Aorta (tissue), 5 donors: ENCODE measurements at regions not wholly inside any gene's neighbourhood (a gene's known extent, or its start where the extent isn't known, plus 50 kb on each side); places are given as distances from the start of the nearest gene placed in this dataset.
"Not testable (repeated sequence)": the region's sequence is repeated elsewhere in the genome, so short reads cannot be mapped to it uniquely, and the experiment has no call there.

ENCODE experiments used
- ATAC-seq: fragments of 200-7000 bp; cut with Tn5 transposase; one replicate; pipeline ENCODE4 v1.9.1; 2022; ENCODE audit warnings: moderate library complexity; ENCODE audit not compliant: low FRiP score
- DNase-seq, 2 donors: peaks; one replicate each; pipeline ENCODE4 v3.0.0-alpha.2; 2020
- H3K27ac ChIP-seq, 2 donors: one replicate each; pipeline ENCODE4 v1.5.1; 2013; ENCODE audit warnings: low read length in 2 of 2, mild to moderate bottlenecking in 2 of 2, moderate library complexity in 2 of 2, control low read depth in 1 of 2, inconsistent platforms in 1 of 2, low read depth in 1 of 2
- H3K27me3 ChIP-seq, 2 donors: one replicate each; pipeline ENCODE4 v1.6.1; 2013; ENCODE audit warnings: control low read depth in 1 of 2, low read length in 1 of 2, mild to moderate bottlenecking in 1 of 2, moderate library complexity in 1 of 2; ENCODE audit not compliant: insufficient read depth in 2 of 2, control insufficient read depth in 1 of 2
- H3K36me3 ChIP-seq, 2 donors: one replicate each; pipeline ENCODE4 v1.6.1; 2013; ENCODE audit warnings: control low read depth in 1 of 2, low read length in 1 of 2, mild to moderate bottlenecking in 1 of 2; ENCODE audit not compliant: insufficient read depth in 2 of 2, control insufficient read depth in 1 of 2
- H3K4me1 ChIP-seq, 2 donors: one replicate each; pipeline ENCODE4 v1.6.1; 2013; ENCODE audit warnings: low read length in 2 of 2, control low read depth in 1 of 2, mild to moderate bottlenecking in 1 of 2, moderate library complexity in 1 of 2; ENCODE audit not compliant: insufficient read depth in 2 of 2, control insufficient read depth in 1 of 2
- H3K4me3 ChIP-seq, 2 donors: one replicate each; pipeline ENCODE4 v1.5.1; 2013; ENCODE audit warnings: low read length in 2 of 2, control low read depth in 1 of 2, mild to moderate bottlenecking in 1 of 2
- H3K9me3 ChIP-seq: one replicate; pipeline ENCODE4 v1.6.1; 2013; ENCODE audit warnings: mild to moderate bottlenecking, low read length; ENCODE audit not compliant: control insufficient read depth
- WGBS, 2 donors: extraction: QIAGEN DNeasy Blood & Tissue Kit; methylation state at CpG; one replicate each; pipeline ENCODE4 v1.1.7; 2013; 5-methylcytosine and 5-hydroxymethylcytosine counted together
- intact Hi-C, 2 donors: fragments of 100-400 bp; cut with DNase I; formaldehyde crosslinking; loops; one replicate each; pipeline versions ENCODE4 v1.14.2 to v1.15.0; 2022
- donor health status: healthy with polysubstance abuse.
- donor health status: Bipolar disorder and iron deficiency.
- donor health status: DM: no; HTN: no; CAD: no.
- donor health status: DM: no; HTN: no; CAD: no.
- donor health status: DM: yes; HTN: yes; CAD: no.

- H3K36me3 ChIP-seq, intact Hi-C loops, H3K4me1 ChIP-seq, DNase-seq, H3K27ac ChIP-seq, H3K4me3 ChIP-seq, ATAC-seq, H3K9me3 ChIP-seq, H3K27me3 ChIP-seq: not testable (repeated sequence)
- WGBS, 2 donors: 90 to 92% methylated on average over 8 of the region's 8 CpGs
Measured at GRCh38 chr9:30107134-30107533, 2277.3 kb upstream of the ACO1 start.

- intact Hi-C loops: no loop called here
- 67 to 78% methylated on average over 3 of the region's 3 CpGs for WGBS, 2 donors
- Histone ChIP-seq H3K27ac (no peak overlapping the region), H3K9me3 (no peaks in the 10 kb centered on the region), H3K27me3 (no peaks in the 10 kb centered on the region), H3K4me1 (no peaks in the 10 kb centered on the region), H3K4me3 (no peak overlapping the region), H3K36me3 (no peaks in the 10 kb centered on the region)
- ATAC-seq (no peak), DNase-seq (no peak)
Measured at GRCh38 chr9:30116673-30117217, 2267.7 kb upstream of the ACO1 start.

GRCh38 chr9:30120666-30121065, 2263.8 kb upstream of the ACO1 start:
- no peak for ATAC-seq
- H3K4me1 ChIP-seq: no peaks in the 10 kb centered on the region

GRCh38 chr9:30121611-30122010, 2262.8 kb upstream of the ACO1 start:
- H3K4me3 ChIP-seq: no peak overlapping the region
- no peaks in the 10 kb centered on the region for H3K9me3 ChIP-seq
- no peaks in the 10 kb centered on the region for H3K27me3 ChIP-seq
- DNase-seq: no peak
- intact Hi-C loops: no loop called here
- no peak overlapping the region for H3K27ac ChIP-seq
- WGBS, 2 donors: 87 to 89% methylated on average over 4 of the region's 4 CpGs
- no peak for ATAC-seq
- H3K4me1 ChIP-seq: no peaks in the 10 kb centered on the region
- H3K36me3 ChIP-seq: no peaks in the 10 kb centered on the region

More at GRCh38 chr9:30120666-30121065, 2263.8 kb upstream of the ACO1 start:
- 62 to 70% methylated on average over 5 of the region's 5 CpGs for WGBS, 2 donors
- H3K9me3 ChIP-seq: no peaks in the 10 kb centered on the region
- no peaks in the 10 kb centered on the region for H3K27me3 ChIP-seq
- no peak overlapping the region for H3K4me3 ChIP-seq
- intact Hi-C loops: no loop called here
- H3K27ac ChIP-seq: no peak overlapping the region
- no peak for DNase-seq
- no peaks in the 10 kb centered on the region for H3K36me3 ChIP-seq

- DNase-seq: no peak
- H3K4me3 ChIP-seq: no peak overlapping the region
- no peak for ATAC-seq
- H3K4me1 ChIP-seq: no peaks in the 10 kb centered on the region
- no peaks in the 10 kb centered on the region for H3K27me3 ChIP-seq
- H3K36me3 ChIP-seq: no peaks in the 10 kb centered on the region
- intact Hi-C loops: no loop called here
- no peaks in the 10 kb centered on the region for H3K9me3 ChIP-seq
- no peak overlapping the region for H3K27ac ChIP-seq
Measured at GRCh38 chr9:30125881-30126280, 2258.6 kb upstream of the ACO1 start.

GRCh38 chr9:30127371-30127770, 2257.1 kb upstream of the ACO1 start:
- H3K36me3 ChIP-seq: no peaks in the 10 kb centered on the region
- H3K4me1 ChIP-seq: no peaks in the 10 kb centered on the region
- intact Hi-C loops: no loop called here
- no peak overlapping the region for H3K27ac ChIP-seq
- DNase-seq (no peak), ATAC-seq (no peak)
- no peak overlapping the region for H3K4me3 ChIP-seq
- no peaks in the 10 kb centered on the region for H3K27me3 ChIP-seq
- H3K9me3 ChIP-seq: no peaks in the 10 kb centered on the region

- Histone ChIP-seq H3K4me1 (no peaks in the 10 kb centered on the region), H3K4me3 (no peak overlapping the region), H3K9me3 (no peaks in the 10 kb centered on the region), H3K27me3 (no peaks in the 10 kb centered on the region), H3K27ac (no peak overlapping the region), H3K36me3 (no peaks in the 10 kb centered on the region)
- WGBS, 2 donors: 77 to 80% methylated on average over 2 of the region's 2 CpGs
- intact Hi-C loops: no loop called here
- ATAC-seq (no peak), DNase-seq (no peak)
Measured at GRCh38 chr9:30140407-30140806, 2244.0 kb upstream of the ACO1 start.

GRCh38 chr9:30160570-30160969, 2223.9 kb upstream of the ACO1 start:
- Histone ChIP-seq H3K27me3 (no peaks in the 10 kb centered on the region), H3K36me3 (no peaks in the 10 kb centered on the region), H3K4me3 (no peak overlapping the region), H3K4me1 (no peaks in the 10 kb centered on the region), H3K9me3 (no peaks in the 10 kb centered on the region), H3K27ac (no peak overlapping the region)
- DNase-seq (peak; percentile 32 to 45), ATAC-seq (no peak)
- intact Hi-C loops: no loop called here
- 76% methylated on average over 7 of the region's 7 CpGs for WGBS, 2 donors

GRCh38 chr9:30172206-30172605, 2212.2 kb upstream of the ACO1 start:
- H3K4me3 ChIP-seq: no peak overlapping the region
- 80 to 87% methylated on average over 1 of the region's 1 CpG for WGBS, 2 donors
- H3K27ac ChIP-seq: no peak overlapping the region
- H3K36me3 ChIP-seq: no peaks in the 10 kb centered on the region
- ATAC-seq (no peak), DNase-seq (no peak)
- no peaks in the 10 kb centered on the region for H3K27me3 ChIP-seq
- intact Hi-C loops: no loop called here
- no peaks in the 10 kb centered on the region for H3K4me1 ChIP-seq
- no peaks in the 10 kb centered on the region for H3K9me3 ChIP-seq
